SK-N-SH treated with all-trans-retinoic acid at 6 μM for 48 hours (cell line): ENCODE measurements at regions not wholly inside any gene's neighbourhood (a gene's known extent, or its start where the extent isn't known, plus 50 kb on each side); places are given as distances from the start of the nearest gene placed in this dataset.

Experiments
- ATAC-seq: fragments of 200-7000 bp; cut with Tn5 transposase; 3 replicates; pipeline ENCODE4 v1.9.1; 2020; ENCODE audit warnings: mild to moderate bottlenecking, moderate library complexity
- ARNTL ChIP-seq: fragments of 450-650 bp; formaldehyde crosslinking; IDR thresholded peaks from 2 replicates; pipeline ENCODE4 v1.5.0; 2020; ENCODE audit warnings: low read depth, mild to moderate bottlenecking, moderate library complexity, borderline replicate concordance
- BACH2 ChIP-seq: fragments of 250-450 bp; sonication (Bioruptor Pico); IDR thresholded peaks from 2 replicates; pipeline ENCODE4 v1.9.0; 2021; ENCODE audit warnings: mild to moderate bottlenecking, borderline replicate concordance
- CSDC2 ChIP-seq: fragments of 250-450 bp; sonication (Bioruptor Pico); IDR thresholded peaks from 2 replicates; pipeline ENCODE4 v1.5.0; 2020; ENCODE audit warnings: mild to moderate bottlenecking, moderate library complexity
- ESRRG ChIP-seq: fragments of 250-450 bp; sonication (Bioruptor Pico); IDR thresholded peaks from 2 replicates; pipeline ENCODE4 v1.6.1; 2021; ENCODE audit warnings: mild to moderate bottlenecking
- GLIS3 ChIP-seq: fragments of 250-450 bp; sonication (Bioruptor Pico); IDR thresholded peaks from 2 replicates; pipeline ENCODE4 v1.5.0; 2020; ENCODE audit warnings: mild to moderate bottlenecking, moderate library complexity
- ISL1 ChIP-seq: fragments of 250-450 bp; sonication (Bioruptor Pico); IDR thresholded peaks from 2 replicates; pipeline ENCODE4 v2.1.2; 2022; ENCODE audit warnings: mild to moderate bottlenecking, moderate library complexity
- OSR1 ChIP-seq: fragments of 250-450 bp; sonication (Bioruptor Pico); IDR thresholded peaks from 2 replicates; pipeline ENCODE4 v1.8.0; 2022; ENCODE audit warnings: moderate library complexity, mild to moderate bottlenecking, inconsistent platforms
- PPARA ChIP-seq: fragments of 250-450 bp; sonication (Bioruptor Pico); IDR thresholded peaks from 2 replicates; pipeline ENCODE4 v1.5.0; 2020; ENCODE audit warnings: mild to moderate bottlenecking, borderline replicate concordance
- RARB ChIP-seq: fragments of 250-450 bp; sonication (Bioruptor Pico); IDR thresholded peaks from 2 replicates; pipeline ENCODE4 v1.8.0; 2021; ENCODE audit warnings: mild to moderate bottlenecking, moderate library complexity
- SNAI2 ChIP-seq: fragments of 250-450 bp; sonication (Bioruptor Pico); IDR thresholded peaks from 2 replicates; pipeline ENCODE4 v1.5.0; 2020; ENCODE audit warnings: mild to moderate bottlenecking, moderate library complexity
- TCF4 ChIP-seq: fragments of 250-450 bp; sonication (Bioruptor Pico); IDR thresholded peaks from 2 replicates; pipeline ENCODE4 v1.8.0; 2021; ENCODE audit warnings: mild to moderate bottlenecking, moderate library complexity, borderline replicate concordance
- TOX ChIP-seq: fragments of 250-450 bp; sonication (Bioruptor Pico); IDR thresholded peaks from 2 replicates; pipeline ENCODE4 v1.8.0; 2021; ENCODE audit warnings: mild to moderate bottlenecking, moderate library complexity, borderline replicate concordance
- ZC3H10 ChIP-seq: fragments of 250-450 bp; sonication (Bioruptor Pico); IDR thresholded peaks from 2 replicates; pipeline ENCODE4 v1.5.1; 2021; ENCODE audit warnings: mild to moderate bottlenecking, moderate library complexity
- ZFP30 ChIP-seq: fragments of 450-650 bp; formaldehyde crosslinking; IDR thresholded peaks from 2 replicates; pipeline ENCODE4 v1.5.0; 2022; ENCODE audit warnings: mild to moderate bottlenecking, moderate library complexity
- ZNF565 ChIP-seq: fragments of 450-650 bp; formaldehyde crosslinking; conservative IDR thresholded peaks from 2 replicates; pipeline ENCODE4 v1.5.0; 2020; ENCODE audit warnings: low read depth, mild to moderate bottlenecking, moderate library complexity
- ZNF70 ChIP-seq: fragments of 450-650 bp; formaldehyde crosslinking; IDR thresholded peaks from 2 replicates; pipeline ENCODE4 v1.5.0; 2020; ENCODE audit warnings: mild to moderate bottlenecking, moderate library complexity
- ZNF8 ChIP-seq: fragments of 450-650 bp; formaldehyde crosslinking; IDR thresholded peaks from 2 replicates; pipeline ENCODE4 v1.5.0; 2020; ENCODE audit warnings: mild to moderate bottlenecking, moderate library complexity
- TF ChIP-seq, protein P1 (sequence below): fragments of 250-450 bp; sonication (Bioruptor Pico); IDR thresholded peaks from 2 replicates; pipeline ENCODE4 v1.5.1; 2020; ENCODE audit warnings: low read depth, mild to moderate bottlenecking, moderate library complexity
- TF ChIP-seq, protein P2 (sequence below): fragments of 250-450 bp; sonication (Bioruptor Pico); IDR thresholded peaks from 2 replicates; pipeline ENCODE4 v1.5.1; 2021; ENCODE audit warnings: mild to moderate bottlenecking, moderate library complexity
- TF ChIP-seq, protein P3 (sequence below): fragments of 250-450 bp; sonication (Bioruptor Pico); IDR thresholded peaks from 2 replicates; pipeline ENCODE4 v1.8.0; 2020; ENCODE audit warnings: mild to moderate bottlenecking, moderate library complexity, borderline replicate concordance
- TF ChIP-seq, protein P4 (sequence below): fragments of 250-450 bp; sonication (Bioruptor Pico); IDR thresholded peaks from 2 replicates; pipeline ENCODE4 v1.5.0; 2020; ENCODE audit warnings: mild to moderate bottlenecking, moderate library complexity

DNA sequence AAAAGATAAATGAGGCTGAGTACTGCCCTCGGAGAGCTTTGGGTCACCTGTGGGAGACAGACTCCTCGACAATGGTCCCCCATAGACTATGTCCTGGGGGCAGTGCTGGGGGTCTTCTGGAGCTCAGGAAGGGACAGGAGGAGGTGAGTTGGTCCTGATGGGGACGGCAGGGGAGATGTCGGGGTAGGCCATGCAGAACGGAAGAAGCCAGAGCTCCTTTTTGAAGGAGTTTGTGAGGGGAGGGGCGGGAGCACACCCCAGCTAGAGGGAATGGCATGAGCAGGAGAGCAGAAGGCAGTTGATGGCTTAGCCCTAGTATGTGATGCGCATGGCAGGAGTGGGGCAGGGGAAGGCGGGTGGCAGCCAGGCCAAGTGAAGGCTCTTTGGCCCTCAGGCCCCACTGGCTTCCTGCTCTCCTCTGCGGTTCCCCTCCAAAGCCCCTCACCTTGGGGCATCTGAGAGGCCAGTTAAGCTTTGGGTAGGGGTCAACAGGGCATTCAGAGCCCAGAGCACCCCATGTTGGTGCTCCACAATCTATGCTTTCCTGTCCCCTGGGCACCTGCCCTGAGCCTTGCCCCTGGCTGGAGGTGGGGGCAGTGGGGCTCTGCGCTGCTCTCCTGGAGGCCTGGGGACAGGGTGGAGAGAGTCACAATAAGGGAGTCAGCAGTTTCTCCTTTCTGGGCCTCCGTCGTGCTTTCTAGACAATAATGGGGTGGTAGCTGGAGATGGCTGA, 179.3 kb downstream of the SMAD6 start:
- ATAC-seq, result no peak
- TF ChIP-seq ZNF70 (no peak), ZNF8 (CRISPR knock-in tag) (no peak), ISL1 (no peak), TCF4 (CRISPR knock-in tag) (no peak), GLIS3 (CRISPR knock-in tag) (no peak), TOX (CRISPR knock-in tag) (no peak), ARNTL (CRISPR knock-in tag) (no peak), RARB (CRISPR knock-in tag) (no peak), ZC3H10 (no peak), BACH2 (CRISPR knock-in tag) (no peak), PPARA (CRISPR knock-in tag) (no peak), ZFP30 (CRISPR knock-in tag) (no peak), ESRRG (no peak), ZNF565 (CRISPR knock-in tag) (no peak)
- TF ChIP-seq, protein P1, sequence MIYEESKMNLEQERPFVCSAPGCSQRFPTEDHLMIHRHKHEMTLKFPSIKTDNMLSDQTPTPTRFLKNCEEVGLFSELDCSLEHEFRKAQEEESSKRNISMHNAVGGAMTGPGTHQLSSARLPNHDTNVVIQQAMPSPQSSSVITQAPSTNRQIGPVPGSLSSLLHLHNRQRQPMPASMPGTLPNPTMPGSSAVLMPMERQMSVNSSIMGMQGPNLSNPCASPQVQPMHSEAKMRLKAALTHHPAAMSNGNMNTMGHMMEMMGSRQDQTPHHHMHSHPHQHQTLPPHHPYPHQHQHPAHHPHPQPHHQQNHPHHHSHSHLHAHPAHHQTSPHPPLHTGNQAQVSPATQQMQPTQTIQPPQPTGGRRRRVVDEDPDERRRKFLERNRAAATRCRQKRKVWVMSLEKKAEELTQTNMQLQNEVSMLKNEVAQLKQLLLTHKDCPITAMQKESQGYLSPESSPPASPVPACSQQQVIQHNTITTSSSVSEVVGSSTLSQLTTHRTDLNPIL (CRISPR knock-in tag), result no peak
- TF ChIP-seq, protein P2, sequence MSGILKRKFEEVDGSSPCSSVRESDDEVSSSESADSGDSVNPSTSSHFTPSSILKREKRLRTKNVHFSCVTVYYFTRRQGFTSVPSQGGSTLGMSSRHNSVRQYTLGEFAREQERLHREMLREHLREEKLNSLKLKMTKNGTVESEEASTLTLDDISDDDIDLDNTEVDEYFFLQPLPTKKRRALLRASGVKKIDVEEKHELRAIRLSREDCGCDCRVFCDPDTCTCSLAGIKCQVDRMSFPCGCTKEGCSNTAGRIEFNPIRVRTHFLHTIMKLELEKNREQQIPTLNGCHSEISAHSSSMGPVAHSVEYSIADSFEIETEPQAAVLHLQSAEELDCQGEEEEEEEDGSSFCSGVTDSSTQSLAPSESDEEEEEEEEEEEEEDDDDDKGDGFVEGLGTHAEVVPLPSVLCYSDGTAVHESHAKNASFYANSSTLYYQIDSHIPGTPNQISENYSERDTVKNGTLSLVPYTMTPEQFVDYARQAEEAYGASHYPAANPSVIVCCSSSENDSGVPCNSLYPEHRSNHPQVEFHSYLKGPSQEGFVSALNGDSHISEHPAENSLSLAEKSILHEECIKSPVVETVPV (CRISPR knock-in tag), result no peak
- TF ChIP-seq, protein P3, sequence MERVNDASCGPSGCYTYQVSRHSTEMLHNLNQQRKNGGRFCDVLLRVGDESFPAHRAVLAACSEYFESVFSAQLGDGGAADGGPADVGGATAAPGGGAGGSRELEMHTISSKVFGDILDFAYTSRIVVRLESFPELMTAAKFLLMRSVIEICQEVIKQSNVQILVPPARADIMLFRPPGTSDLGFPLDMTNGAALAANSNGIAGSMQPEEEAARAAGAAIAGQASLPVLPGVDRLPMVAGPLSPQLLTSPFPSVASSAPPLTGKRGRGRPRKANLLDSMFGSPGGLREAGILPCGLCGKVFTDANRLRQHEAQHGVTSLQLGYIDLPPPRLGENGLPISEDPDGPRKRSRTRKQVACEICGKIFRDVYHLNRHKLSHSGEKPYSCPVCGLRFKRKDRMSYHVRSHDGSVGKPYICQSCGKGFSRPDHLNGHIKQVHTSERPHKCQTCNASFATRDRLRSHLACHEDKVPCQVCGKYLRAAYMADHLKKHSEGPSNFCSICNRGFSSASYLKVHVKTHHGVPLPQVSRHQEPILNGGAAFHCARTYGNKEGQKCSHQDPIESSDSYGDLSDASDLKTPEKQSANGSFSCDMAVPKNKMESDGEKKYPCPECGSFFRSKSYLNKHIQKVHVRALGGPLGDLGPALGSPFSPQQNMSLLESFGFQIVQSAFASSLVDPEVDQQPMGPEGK, result no peak
- TF ChIP-seq, all 23 proteins: peak for 0

DNA sequence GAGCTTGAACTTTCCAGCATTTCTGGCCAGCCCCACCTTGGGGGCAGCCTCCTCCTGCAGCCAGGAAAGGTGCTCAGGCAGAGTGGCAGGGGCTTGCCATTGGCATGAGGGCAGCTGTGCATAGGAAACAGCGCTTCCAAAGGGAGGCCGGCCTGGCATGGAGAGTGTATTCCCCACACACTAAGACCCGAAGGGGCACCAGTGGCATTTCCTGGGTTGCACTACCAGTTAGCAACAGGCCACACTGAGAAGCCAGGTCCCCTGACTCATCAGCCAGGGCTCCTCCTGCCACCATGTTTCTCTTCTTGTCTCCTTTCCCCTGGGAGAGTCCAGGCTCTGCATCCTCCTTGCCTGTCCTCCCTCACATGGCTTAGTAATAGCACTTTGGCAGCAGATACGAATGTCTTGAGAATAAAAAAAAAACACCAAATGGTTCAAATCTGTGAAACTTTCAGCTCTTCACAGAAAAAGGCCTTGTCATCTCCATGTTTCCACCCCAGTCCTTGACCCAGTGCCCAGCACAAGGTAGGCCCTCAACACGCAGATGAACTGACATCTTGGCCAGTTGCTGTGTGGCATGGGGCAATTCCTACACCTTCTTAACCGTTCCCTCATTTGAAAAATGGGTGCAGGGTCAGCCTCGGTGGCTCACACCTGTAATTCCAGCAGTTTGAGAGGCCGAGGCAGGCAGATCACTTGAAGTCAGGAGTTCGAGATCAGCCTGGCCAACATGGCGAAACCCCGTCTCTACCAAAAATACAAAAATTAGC, 180.4 kb downstream of the SMAD6 start:
- TF ChIP-seq, protein P4, sequence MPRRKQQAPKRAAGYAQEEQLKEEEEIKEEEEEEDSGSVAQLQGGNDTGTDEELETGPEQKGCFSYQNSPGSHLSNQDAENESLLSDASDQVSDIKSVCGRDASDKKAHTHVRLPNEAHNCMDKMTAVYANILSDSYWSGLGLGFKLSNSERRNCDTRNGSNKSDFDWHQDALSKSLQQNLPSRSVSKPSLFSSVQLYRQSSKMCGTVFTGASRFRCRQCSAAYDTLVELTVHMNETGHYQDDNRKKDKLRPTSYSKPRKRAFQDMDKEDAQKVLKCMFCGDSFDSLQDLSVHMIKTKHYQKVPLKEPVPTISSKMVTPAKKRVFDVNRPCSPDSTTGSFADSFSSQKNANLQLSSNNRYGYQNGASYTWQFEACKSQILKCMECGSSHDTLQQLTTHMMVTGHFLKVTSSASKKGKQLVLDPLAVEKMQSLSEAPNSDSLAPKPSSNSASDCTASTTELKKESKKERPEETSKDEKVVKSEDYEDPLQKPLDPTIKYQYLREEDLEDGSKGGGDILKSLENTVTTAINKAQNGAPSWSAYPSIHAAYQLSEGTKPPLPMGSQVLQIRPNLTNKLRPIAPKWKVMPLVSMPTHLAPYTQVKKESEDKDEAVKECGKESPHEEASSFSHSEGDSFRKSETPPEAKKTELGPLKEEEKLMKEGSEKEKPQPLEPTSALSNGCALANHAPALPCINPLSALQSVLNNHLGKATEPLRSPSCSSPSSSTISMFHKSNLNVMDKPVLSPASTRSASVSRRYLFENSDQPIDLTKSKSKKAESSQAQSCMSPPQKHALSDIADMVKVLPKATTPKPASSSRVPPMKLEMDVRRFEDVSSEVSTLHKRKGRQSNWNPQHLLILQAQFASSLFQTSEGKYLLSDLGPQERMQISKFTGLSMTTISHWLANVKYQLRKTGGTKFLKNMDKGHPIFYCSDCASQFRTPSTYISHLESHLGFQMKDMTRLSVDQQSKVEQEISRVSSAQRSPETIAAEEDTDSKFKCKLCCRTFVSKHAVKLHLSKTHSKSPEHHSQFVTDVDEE (CRISPR knock-in tag), result no peak
- TF ChIP-seq RARB (CRISPR knock-in tag), result no peak
- TF ChIP-seq OSR1 (CRISPR knock-in tag), result no peak
- TF ChIP-seq PPARA (CRISPR knock-in tag), result no peak
- TF ChIP-seq ZNF8 (CRISPR knock-in tag), result no peak
- TF ChIP-seq ZC3H10, result no peak
- ATAC-seq, result peak; percentile 36

DNA sequence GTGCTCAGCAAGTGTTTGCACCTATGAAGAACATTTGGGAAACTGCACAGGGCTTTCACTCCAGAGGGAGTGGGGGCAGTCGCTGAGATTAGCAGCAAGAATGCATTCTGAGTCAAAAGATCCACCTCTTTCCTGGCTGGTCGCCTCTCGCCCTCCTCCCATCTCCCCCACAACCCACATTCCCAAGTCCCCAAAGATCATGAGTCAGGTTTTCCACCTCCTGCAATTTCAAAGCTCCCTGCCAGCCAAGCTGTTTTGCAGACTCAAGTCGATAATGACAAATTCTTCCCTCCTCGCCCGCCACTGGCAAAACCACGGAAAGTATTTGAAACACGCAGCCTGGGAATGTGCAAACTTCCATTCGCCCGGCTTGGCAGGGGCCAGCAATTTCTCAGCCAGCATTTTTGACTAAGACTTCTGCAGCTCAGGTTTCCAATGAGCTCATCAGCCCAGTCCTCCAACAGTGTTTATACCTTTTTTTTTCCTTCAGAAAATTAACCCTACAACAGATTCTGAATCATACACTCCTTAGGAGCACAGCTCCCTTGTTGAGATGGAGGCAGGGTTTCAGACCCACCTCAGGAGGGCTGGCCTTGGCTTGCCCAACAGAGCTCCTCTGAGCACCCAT, 181.4 kb downstream of the SMAD6 start:
- ATAC-seq, result peak; percentile 89
- TF ChIP-seq ZNF565 (CRISPR knock-in tag), result no peak
- TF ChIP-seq TOX (CRISPR knock-in tag), result peak; percentile 36; the same call in 1 of the 2 replicates
- no peak for TF ChIP-seq PPARA (CRISPR knock-in tag)
- TF ChIP-seq CSDC2, result no peak
- no peak for TF ChIP-seq ZNF8 (CRISPR knock-in tag)
- TF ChIP-seq, protein P3, result peak; percentile 82; the same call in 1 of the 2 replicates
- no peak for TF ChIP-seq ZNF70
- TF ChIP-seq ISL1, result peak; percentile 87
- TF ChIP-seq ESRRG, result no peak
- TF ChIP-seq RARB (CRISPR knock-in tag), result no peak
- TF ChIP-seq, protein P1 (CRISPR knock-in tag), result peak; percentile 55; the same call in 1 of the 2 replicates
- TF ChIP-seq SNAI2 (CRISPR knock-in tag), result no peak
- no peak for TF ChIP-seq ZC3H10
- no peak for TF ChIP-seq BACH2 (CRISPR knock-in tag)
- no peak for TF ChIP-seq TCF4 (CRISPR knock-in tag)
- no peak for TF ChIP-seq GLIS3 (CRISPR knock-in tag)
